ENCODE measurements at regions not wholly inside any gene's neighbourhood (a gene's known extent, or its start where the extent isn't known, plus 50 kb on each side); places are given as distances from the start of the nearest gene placed in this dataset.

- intact Hi-C loops (cut with micrococcal nuclease) = no loop called here
- no peaks in the 10 kb centered on the region for H3K36me3 Mint-ChIP-seq (ENCODE audit: low read depth)
- no peaks in the 10 kb centered on the region for H3K4me1 Mint-ChIP-seq (ENCODE audit: low read depth)
- ATAC-seq = no peak
- H3K9me3 Mint-ChIP-seq = peaks cover 2% of the 10 kb centered on the region
- H3K27me3 Mint-ChIP-seq = no peaks in the 10 kb centered on the region
- H3K4me3 Mint-ChIP-seq = no peak overlapping the region
- CTCF ChIA-PET = no interaction called here
- POLR2A ChIA-PET = no interaction called here
- no peak for TF ChIP-seq CTCF (IDR thresholded peaks at IDR 0.05)
- no peak overlapping the region for H3K27ac Mint-ChIP-seq
- DNase-seq = no peak
Measured at GRCh38 chr6:84860509-84860908, 96.1 kb upstream of the TBX18 start.

GRCh38 chr6:84854811-84855400 is 90.5 kb upstream of the TBX18 start:
- ChIA-PET POLR2A (no interaction called here), CTCF (no interaction called here)
- Mint-ChIP-seq H3K27me3 (no peaks in the 10 kb centered on the region), H3K9me3 (peaks cover 2% of the 10 kb centered on the region), H3K27ac (no peak overlapping the region), H3K4me3 (no peak overlapping the region), H3K4me1 (ENCODE audit: low read depth) (no peaks in the 10 kb centered on the region), H3K36me3 (ENCODE audit: low read depth) (no peaks in the 10 kb centered on the region)
- no peak for TF ChIP-seq CTCF (IDR thresholded peaks at IDR 0.05)
- DNase-seq (no peak), ATAC-seq (no peak)
- intact Hi-C loops (cut with micrococcal nuclease) = no loop called here

GRCh38 chr6:84853901-84854300 is 89.5 kb upstream of the TBX18 start:
- CTCF ChIA-PET = no interaction called here
- DNase-seq = no peak
- ATAC-seq = no peak
- H3K27me3 Mint-ChIP-seq = no peaks in the 10 kb centered on the region
- POLR2A ChIA-PET = no interaction called here
- H3K4me1 Mint-ChIP-seq (ENCODE audit: low read depth) = no peaks in the 10 kb centered on the region
- intact Hi-C loops (cut with micrococcal nuclease) = no loop called here
- no peaks in the 10 kb centered on the region for H3K36me3 Mint-ChIP-seq (ENCODE audit: low read depth)
- no peak overlapping the region for H3K4me3 Mint-ChIP-seq
- H3K27ac Mint-ChIP-seq = no peak overlapping the region
- H3K9me3 Mint-ChIP-seq = peaks cover 2% of the 10 kb centered on the region
- TF ChIP-seq CTCF (IDR thresholded peaks at IDR 0.05) = no peak

GRCh38 chr6:84848960-84849359 is 84.6 kb upstream of the TBX18 start:
- ChIA-PET POLR2A (no interaction called here), CTCF (no interaction called here)
- H3K4me3 Mint-ChIP-seq = no peak overlapping the region
- H3K27ac Mint-ChIP-seq = no peak overlapping the region
- H3K9me3 Mint-ChIP-seq = no peaks in the 10 kb centered on the region
- intact Hi-C loops (cut with micrococcal nuclease) = no loop called here
- DNase-seq (no peak), ATAC-seq (no peak)
- no peaks in the 10 kb centered on the region for H3K27me3 Mint-ChIP-seq
- TF ChIP-seq CTCF (IDR thresholded peaks at IDR 0.05) = no peak
- no peaks in the 10 kb centered on the region for H3K36me3 Mint-ChIP-seq (ENCODE audit: low read depth)
- H3K4me1 Mint-ChIP-seq (ENCODE audit: low read depth) = no peaks in the 10 kb centered on the region

- Mint-ChIP-seq H3K27me3 (no peaks in the 10 kb centered on the region), H3K4me3 (no peak overlapping the region), H3K36me3 (ENCODE audit: low read depth) (no peaks in the 10 kb centered on the region), H3K9me3 (no peaks in the 10 kb centered on the region), H3K4me1 (ENCODE audit: low read depth) (no peaks in the 10 kb centered on the region), H3K27ac (no peak overlapping the region)
- POLR2A ChIA-PET = no interaction called here
- no peak for TF ChIP-seq CTCF (IDR thresholded peaks at IDR 0.05)
- no peak for DNase-seq
- intact Hi-C loops (cut with micrococcal nuclease) = no loop called here
- CTCF ChIA-PET = no interaction called here
- ATAC-seq = no peak
Measured at GRCh38 chr6:84847390-84848160, 83.2 kb upstream of the TBX18 start.
